ENCODE measurements at regions not wholly inside any gene's neighbourhood (a gene's known extent, or its start where the extent isn't known, plus 50 kb on each side); places are given as distances from the start of the nearest gene placed in this dataset.
"Not testable (repeated sequence)": the region's sequence is repeated elsewhere in the genome, so short reads cannot be mapped to it uniquely, and the experiment has no call there.

- no peak for DNase-seq (ENCODE audit: low spot score)
Observed at GRCh38 chr5:17978954-17979353, 344.7 kb downstream of the TAF11L14 start.

- DNase-seq (ENCODE audit: low spot score): not testable (repeated sequence)
Observed at GRCh38 chr5:17982626-17983025, 348.4 kb downstream of the TAF11L14 start.

- no peak for DNase-seq (ENCODE audit: low spot score)
Observed at GRCh38 chr5:17989036-17989435, 354.8 kb downstream of the TAF11L14 start.

- DNase-seq (ENCODE audit: low spot score): no peak
Observed at GRCh38 chr5:17989567-17990563, 355.6 kb downstream of the TAF11L14 start.

GRCh38 chr5:17991775-17992174 is 357.5 kb downstream of the TAF11L14 start:
- DNase-seq (ENCODE audit: low spot score): no peak

- no peak for DNase-seq (ENCODE audit: low spot score)
Observed at GRCh38 chr5:17992291-17992690, 358.0 kb downstream of the TAF11L14 start.

- DNase-seq (ENCODE audit: low spot score): no peak
Observed at GRCh38 chr5:17995997-17996396, 361.7 kb downstream of the TAF11L14 start.

GRCh38 chr5:17999858-18000257 is 365.6 kb downstream of the TAF11L14 start:
- DNase-seq (ENCODE audit: low spot score): no peak

- no peak for DNase-seq (ENCODE audit: low spot score)
Observed at GRCh38 chr5:18000744-18001143, 366.5 kb downstream of the TAF11L14 start.

DNA sequence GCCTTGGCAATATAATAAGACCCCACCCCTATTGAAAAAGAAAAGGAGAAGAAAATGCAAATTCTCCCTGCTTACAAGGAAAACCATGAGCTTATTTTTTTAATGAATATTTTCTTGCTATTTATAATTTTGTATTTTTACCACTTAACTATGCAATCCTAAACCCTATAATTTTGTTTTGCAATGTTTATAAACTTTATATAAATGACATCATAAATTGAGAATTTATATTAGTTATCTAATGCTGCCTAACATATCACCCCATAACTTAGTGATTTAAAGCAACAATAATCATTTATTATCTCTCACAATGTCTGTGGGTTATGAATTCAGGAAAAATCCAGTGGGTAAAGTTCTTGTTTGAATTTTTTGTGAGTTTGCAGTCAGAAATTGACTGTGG is 369.1 kb downstream of the TAF11L14 start:
- DNase-seq (ENCODE audit: low spot score): no peak

DNA sequence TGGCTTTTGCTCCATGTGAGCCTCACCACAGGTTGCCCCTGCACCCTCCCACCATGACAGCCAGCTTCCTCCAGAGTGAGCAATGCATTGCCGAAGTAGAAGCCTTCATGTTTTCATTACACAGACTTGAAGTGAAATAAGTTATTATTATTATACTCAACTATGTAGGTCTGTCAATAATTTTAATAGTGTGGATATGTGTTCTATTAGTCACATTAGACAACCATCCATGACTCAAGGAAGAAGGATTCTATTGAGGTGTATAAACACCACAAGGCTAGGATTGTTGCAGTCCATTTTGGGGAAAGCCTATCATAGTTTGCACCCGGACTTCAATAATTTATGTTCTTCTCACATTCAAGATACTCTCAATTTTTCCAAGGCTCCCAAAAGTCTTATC is 369.5 kb downstream of the TAF11L14 start:
- no peak for DNase-seq (ENCODE audit: low spot score)

- DNase-seq (ENCODE audit: low spot score): not testable (repeated sequence)
Observed at GRCh38 chr5:18006235-18006634, 372.0 kb downstream of the TAF11L14 start.

DNA sequence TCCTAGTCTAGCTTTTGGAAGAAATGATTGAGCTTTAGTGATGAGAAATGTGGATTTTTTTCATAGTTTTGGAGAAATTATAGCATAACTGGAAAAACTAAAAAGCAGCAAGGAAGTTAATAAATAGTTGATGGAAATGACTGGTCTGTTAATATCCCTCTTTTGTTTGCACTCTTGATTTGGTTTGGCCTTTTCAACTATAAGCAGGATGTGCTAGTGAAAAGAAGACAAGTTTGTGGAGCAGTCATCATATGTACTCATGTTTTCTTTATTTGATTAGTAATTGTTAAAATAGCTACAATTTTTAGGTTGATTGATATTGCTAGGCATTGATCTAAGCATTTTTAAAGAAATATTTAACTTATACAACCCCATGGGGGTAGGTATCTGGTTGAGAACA is 374.7 kb downstream of the TAF11L14 start:
- DNase-seq (ENCODE audit: low spot score): no peak

GRCh38 chr5:18010053-18010452 is 375.8 kb downstream of the TAF11L14 start:
- DNase-seq (ENCODE audit: low spot score): no peak

DNA sequence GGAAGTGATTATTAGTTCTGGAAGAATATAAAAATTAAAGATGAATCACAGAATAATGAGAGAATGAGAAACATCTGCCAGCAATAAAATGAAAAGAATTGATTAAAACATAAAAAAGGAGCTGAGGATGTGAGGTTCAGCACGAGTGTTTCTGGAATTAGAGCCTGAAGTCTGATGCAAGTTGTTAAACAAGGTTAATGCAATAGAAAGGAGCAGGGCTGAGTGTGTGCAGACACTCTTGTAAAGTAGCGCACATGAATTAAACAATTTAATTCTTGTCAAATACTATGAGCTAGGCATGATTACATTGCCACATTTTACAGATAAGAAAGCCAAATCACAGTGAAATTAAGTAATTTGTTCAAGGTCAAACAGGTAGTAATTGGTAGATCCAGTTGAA is 384.2 kb downstream of the TAF11L14 start:
- DNase-seq (ENCODE audit: low spot score): no peak

DNA sequence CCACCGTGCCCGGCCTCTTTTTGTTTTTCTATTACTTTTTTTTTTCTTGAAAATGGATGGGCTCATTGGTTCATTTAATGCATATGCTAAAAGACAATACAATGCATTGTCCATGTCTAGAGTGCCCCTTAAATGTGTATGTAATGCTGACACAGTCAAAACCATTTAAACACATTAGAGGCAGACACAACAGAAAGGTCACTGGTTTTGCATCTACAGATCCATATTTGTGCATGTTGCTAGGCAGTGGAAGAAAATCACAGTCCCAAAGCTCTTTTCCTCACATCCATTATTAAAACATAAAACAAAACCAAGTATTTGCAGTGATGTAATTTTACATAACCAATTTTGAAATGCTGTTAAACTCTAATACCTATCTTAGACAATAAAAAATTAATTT is 389.0 kb downstream of the TAF11L14 start:
- DNase-seq (ENCODE audit: low spot score): no peak

DNA sequence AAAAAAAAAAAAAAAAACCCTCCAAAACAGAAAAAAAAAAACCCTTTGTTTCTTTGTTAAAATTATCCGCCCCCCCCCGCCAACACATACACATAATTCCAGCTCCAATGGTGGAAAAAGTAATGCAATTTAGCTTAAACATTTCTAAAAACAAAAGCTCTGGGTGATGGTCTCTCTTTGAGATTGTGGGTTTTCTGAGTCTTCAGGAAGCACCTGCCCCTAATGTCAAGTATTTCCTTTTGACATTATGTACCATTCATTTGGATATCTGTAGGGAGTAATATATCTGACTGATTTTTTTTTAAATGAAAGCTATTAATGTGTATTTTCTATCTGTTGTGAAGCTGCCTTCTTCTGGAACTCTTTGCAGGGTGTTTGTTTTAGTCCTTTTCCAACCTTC is 389.7 kb downstream of the TAF11L14 start:
- no peak for DNase-seq (ENCODE audit: low spot score)

DNA sequence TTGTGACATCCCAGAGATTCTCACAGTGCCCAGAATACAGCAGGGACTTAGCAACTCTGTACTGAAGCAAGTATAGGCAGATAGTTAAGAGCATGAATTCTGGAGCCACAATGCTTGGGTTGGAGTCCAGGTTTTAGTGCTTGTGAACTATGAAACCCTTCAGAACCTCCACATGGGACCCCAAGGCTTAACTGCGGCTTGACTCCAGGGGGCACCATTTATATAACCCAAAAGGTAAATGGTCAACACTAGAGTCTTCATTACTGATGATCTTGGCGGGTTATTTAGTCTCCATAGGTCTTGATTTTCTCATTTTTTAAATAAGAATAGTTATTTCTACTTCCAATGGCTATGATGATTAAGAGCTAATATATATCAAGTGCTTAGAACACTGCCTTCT is 390.3 kb downstream of the TAF11L14 start:
- no peak for DNase-seq (ENCODE audit: low spot score)

DNA sequence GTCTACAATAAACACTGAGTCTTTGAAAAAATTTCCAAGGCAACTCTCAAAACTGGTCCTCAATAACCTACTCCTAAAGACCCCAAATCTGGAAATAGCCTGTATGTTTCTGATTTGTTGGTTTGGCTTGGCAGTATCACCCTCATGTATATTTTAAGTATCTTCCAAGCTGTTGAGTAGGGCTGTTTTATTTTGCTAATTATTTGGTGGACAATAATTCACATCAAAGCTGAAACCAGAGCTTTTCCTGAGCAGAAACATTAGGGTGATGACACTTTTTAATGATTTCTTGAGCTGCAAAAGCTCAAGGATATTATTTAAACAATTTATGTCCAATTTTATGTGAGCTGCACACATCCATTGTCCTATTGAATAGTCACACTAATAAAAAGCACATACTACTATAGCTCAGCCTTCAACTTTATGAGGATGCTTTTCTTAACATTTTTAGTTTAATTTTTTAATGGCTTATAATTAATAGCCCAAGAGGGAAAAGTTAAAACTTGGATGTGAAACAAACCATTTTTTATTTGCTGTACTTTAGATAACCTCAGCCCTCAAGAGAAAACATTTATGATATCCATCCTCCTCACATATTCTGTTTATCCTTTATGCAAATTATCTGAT is 393.1 kb downstream of the TAF11L14 start:
- DNase-seq (ENCODE audit: low spot score): no peak

DNA sequence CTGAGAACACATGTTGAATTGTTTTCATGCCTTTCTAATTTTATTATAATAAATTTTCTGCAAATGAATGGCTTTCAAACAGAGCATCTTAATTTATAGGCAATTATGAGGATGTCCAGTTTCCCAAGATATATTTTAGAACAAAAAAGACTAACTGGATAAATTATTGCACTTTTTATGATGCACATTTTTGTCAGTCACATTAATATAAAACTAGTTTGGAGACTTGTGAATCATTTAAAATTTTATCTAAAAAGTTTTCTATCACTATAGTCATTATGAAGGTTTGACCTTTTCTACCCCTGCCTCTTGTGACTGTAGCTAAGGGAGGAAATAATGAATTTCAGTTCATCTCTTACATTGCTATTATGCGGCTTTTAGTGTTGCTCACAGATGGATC is 393.8 kb downstream of the TAF11L14 start:
- DNase-seq (ENCODE audit: low spot score): no peak

GRCh38 chr5:18032744-18033143 is 398.5 kb downstream of the TAF11L14 start:
- DNase-seq (ENCODE audit: low spot score): no peak

GRCh38 chr5:18036531-18036930 is 402.3 kb downstream of the TAF11L14 start:
- no peak for DNase-seq (ENCODE audit: low spot score)

DNA sequence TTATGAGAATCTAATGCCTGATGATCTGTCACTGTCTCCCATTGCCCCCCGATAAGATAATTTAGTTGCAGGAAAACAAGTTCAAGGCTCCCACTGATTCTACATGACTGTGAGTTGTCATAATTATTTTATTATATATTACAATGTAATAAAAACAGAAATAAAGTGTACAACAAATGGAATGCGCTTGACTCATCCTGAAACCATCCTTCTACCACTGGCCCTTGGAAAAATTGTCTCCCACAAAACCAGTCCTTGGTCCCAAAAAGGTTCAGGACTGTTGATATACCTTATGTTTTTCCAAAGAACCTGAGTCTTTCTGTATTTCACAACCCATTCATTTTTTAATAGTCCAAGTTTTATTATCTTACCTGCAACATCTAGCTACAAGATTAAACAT is 403.5 kb downstream of the TAF11L14 start:
- DNase-seq (ENCODE audit: low spot score): no peak

All from HuH-7.5 (cell line).